ENCODE measurements at regions not wholly inside any gene's neighbourhood (a gene's known extent, or its start where the extent isn't known, plus 50 kb on each side); places are given as distances from the start of the nearest gene placed in this dataset.

GRCh38 chr13:50106559-50106958 is 91.3 kb downstream of the KCNRG start:
- no peak for DNase-seq

- DNase-seq, result peak; percentile 23
Measured at GRCh38 chr13:50107205-50107604, 92.0 kb downstream of the KCNRG start.

- DNase-seq, result no peak
Measured at GRCh38 chr13:50114961-50115360, 99.7 kb downstream of the KCNRG start.

- no peak for DNase-seq
Measured at GRCh38 chr13:50115695-50116094, 100.5 kb downstream of the KCNRG start.

GRCh38 chr13:50116430-50116973 is 101.3 kb downstream of the KCNRG start:
- DNase-seq, result peak; percentile 37

GRCh38 chr13:50119591-50119990 is 104.3 kb downstream of the KCNRG start:
- DNase-seq, result no peak

- no peak for DNase-seq
Measured at GRCh38 chr13:50122455-50122854, 107.2 kb downstream of the KCNRG start.

GRCh38 chr13:50123002-50123401 is 107.8 kb downstream of the KCNRG start:
- DNase-seq, result no peak

GRCh38 chr13:50123515-50123861 is 108.2 kb downstream of the KCNRG start:
- DNase-seq, result no peak

GRCh38 chr13:50123862-50124535 is 108.8 kb downstream of the KCNRG start:
- DNase-seq, result peak; percentile 97

GRCh38 chr13:50124536-50125303 is 109.5 kb downstream of the KCNRG start:
- DNase-seq, result peak; percentile 58

- no peak for DNase-seq
Measured at GRCh38 chr13:50125304-50125553, 110.0 kb downstream of the KCNRG start.

GRCh38 chr13:50125554-50126262 is 110.5 kb downstream of the KCNRG start:
- peak; percentile 92 for DNase-seq

- peak; percentile 51 for DNase-seq
Measured at GRCh38 chr13:50126263-50126992, 111.2 kb downstream of the KCNRG start.

GRCh38 chr13:50126993-50127725 is 111.9 kb downstream of the KCNRG start:
- DNase-seq, result peak; percentile 49

- no peak for DNase-seq
Measured at GRCh38 chr13:50127726-50128291, 112.6 kb downstream of the KCNRG start.

- no peak for DNase-seq
Measured at GRCh38 chr13:50128428-50128931, 113.2 kb downstream of the KCNRG start.

GRCh38 chr13:50129081-50129705 is 113.9 kb downstream of the KCNRG start:
- no peak for DNase-seq

GRCh38 chr13:50129706-50130122 is 114.5 kb downstream of the KCNRG start:
- DNase-seq, result peak; percentile 8

GRCh38 chr13:50130123-50130946 is 115.1 kb downstream of the KCNRG start:
- DNase-seq, result peak; percentile 54

All from fibroblast of skin of right quadriceps (primary cell).